NCI-H2029 treated with DMSO at 0.1 percent for 48 hours (cell line): ENCODE measurements at regions not wholly inside any gene's neighbourhood (a gene's known extent, or its start where the extent isn't known, plus 50 kb on each side); places are given as distances from the start of the nearest gene placed in this dataset.
"Not testable (repeated sequence)": the region's sequence is repeated elsewhere in the genome, so short reads cannot be mapped to it uniquely, and the experiment has no call there.

Source experiments
- DNase-seq: peaks from one replicate; lab custom pipeline; 2025; lab: John Stamatoyannopoulos, UW

GRCh38 chr7:46068159-46068558 lies 147.1 kb upstream of the IGFBP3 start:
- no peak for DNase-seq

GRCh38 chr7:46059308-46060020 lies 138.4 kb upstream of the IGFBP3 start:
- DNase-seq, result no peak

- no peak for DNase-seq
Observed at GRCh38 chr7:46058086-46058823, 137.2 kb upstream of the IGFBP3 start.

DNA sequence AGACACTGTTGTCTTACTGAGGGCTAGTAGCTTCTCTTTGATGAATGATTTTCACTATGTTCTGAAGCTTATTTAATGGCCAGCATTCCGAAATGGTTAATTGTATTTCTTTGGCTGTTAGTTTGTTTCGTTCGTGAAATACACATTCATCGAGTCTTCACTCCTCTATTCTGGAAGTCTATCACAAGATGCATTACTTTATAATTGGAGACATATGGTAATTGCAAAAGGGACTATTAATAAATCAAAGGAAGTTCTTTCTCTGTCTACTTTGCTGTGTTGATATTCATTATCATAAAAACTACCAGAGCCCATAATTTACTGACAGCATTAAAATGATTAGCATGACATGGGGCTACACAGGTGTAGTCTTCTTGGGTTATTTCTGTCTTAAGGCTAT lies 133.8 kb upstream of the IGFBP3 start:
- DNase-seq, result no peak

GRCh38 chr7:46054272-46054671 lies 133.2 kb upstream of the IGFBP3 start:
- no peak for DNase-seq

DNA sequence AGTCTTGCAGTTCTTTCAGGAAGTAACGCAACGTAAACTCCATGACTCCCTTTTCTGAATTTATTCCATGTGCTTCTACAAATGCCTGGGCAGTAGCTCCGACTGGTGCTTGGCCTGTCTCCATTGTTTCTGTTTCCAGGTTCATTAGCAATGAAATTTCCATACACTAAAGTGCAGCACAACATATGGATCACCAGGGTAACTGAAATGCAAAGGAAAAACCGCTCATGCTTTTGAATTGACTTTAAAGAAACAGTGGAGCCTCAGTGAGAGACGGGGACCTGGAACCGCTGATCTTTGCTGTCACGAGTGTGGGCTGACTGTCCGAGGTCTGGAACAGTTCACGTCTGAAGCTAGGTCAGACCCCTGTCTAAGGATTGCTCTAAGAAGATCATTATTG lies 126.5 kb upstream of the IGFBP3 start:
- DNase-seq, result no peak

GRCh38 chr7:46043338-46043737 lies 122.3 kb upstream of the IGFBP3 start:
- not testable (repeated sequence) for DNase-seq

DNA sequence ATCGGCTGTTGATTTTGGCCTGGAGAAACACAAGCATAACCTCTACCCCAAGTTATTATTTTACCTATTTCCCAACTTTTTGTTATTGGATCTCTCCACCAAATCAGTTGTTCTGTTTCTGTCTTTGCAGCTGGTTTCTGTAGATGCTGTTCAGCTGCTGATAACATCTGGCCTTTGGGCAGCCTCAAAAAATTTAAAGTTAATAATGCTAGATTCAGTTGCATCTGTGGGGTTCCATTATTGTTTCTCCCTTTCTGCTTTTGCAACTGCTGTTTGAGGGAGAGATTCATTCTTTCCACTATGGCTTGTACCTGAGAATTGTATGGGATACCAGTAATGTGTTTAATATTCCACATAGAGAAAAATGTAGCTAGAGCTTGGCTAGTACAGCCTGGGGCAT lies 118.7 kb upstream of the IGFBP3 start:
- DNase-seq, result not testable (repeated sequence)

DNA sequence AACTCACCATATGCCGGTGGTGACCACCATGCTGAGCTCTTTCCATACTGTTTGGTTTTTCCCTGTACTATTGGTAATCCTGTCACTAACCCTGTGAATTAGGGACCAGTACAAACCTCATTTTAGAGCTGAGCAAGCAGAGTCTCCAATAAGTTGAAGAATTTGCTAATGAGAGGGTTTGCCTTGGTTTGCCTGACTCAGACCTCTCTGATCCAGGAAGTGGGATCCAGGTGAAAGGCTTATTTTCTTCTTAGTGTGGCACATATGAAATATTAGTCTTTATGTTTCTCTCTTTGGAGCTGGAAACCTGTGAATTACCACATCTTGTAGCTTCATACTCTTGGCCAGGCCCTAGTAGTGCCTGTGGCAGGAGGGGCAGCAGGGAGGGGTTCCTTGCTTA lies 114.1 kb upstream of the IGFBP3 start:
- no peak for DNase-seq

GRCh38 chr7:46034056-46034768 lies 113.1 kb upstream of the IGFBP3 start:
- no peak for DNase-seq

DNA sequence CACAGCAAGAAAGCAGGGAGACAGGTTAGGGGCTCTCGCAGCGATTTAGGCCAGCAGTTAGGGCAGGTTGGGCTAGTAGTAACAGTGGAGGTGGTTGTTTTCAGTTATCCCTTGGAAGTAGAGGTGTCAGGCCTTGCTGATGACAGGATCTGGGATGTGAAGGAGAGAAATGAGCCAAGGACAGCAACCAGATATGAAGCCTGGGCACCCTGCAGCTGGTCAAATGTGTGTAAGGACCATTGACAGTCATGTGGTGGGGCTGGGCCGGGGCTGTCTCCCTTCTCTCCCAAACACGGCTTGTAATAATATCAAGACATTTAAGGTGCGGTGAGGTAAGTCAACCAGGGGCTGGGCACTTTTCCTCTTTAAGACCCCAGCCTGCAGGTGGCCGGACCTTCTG lies 112.5 kb upstream of the IGFBP3 start:
- DNase-seq, result no peak

GRCh38 chr7:46032942-46033341 lies 111.9 kb upstream of the IGFBP3 start:
- DNase-seq, result no peak

- no peak for DNase-seq
Observed at GRCh38 chr7:46032353-46032752, 111.3 kb upstream of the IGFBP3 start.

- no peak for DNase-seq
Observed at GRCh38 chr7:46029111-46029704, 108.1 kb upstream of the IGFBP3 start.

DNA sequence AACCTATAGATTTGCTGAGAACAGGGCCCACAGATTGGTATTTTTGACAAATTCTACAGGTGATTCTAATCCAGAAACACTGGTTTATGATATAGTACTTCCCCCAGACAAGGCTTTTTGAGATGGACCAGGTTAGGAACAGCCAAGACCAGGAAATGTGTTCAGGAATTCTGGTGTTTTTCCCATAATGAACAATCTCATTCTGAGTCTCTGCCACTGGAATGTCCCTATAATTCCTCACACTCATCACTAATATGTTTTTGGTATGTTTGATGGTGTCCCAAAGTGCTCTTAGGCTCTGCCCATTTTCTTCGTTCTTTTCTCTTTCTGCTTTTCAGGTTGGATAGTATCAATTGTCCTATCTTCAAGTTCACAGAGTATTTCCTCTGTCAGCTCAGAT lies 107.2 kb upstream of the IGFBP3 start:
- no peak for DNase-seq

DNA sequence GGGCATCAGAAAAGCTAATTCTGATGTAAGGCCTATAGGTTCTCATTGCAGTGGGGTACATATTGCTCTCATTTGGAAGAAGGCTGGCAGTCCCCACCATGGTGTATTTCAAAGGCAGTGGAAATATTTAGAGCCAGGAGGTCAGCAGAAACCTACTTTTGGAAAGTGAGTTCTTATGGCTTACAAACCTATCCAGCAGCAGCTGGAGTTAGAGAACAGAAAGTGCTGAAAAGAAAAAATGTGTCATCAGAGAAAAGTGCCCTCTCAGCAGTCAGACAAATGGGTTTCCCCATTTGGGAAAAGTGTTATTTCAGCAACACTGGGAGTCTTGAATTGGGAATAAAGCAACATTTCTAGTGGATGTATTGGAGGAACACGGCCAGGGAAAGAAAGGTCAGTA lies 105.7 kb upstream of the IGFBP3 start:
- no peak for DNase-seq

- no peak for DNase-seq
Observed at GRCh38 chr7:46024263-46024916, 103.3 kb upstream of the IGFBP3 start.

- no peak for DNase-seq
Observed at GRCh38 chr7:46022397-46022796, 101.3 kb upstream of the IGFBP3 start.

DNA sequence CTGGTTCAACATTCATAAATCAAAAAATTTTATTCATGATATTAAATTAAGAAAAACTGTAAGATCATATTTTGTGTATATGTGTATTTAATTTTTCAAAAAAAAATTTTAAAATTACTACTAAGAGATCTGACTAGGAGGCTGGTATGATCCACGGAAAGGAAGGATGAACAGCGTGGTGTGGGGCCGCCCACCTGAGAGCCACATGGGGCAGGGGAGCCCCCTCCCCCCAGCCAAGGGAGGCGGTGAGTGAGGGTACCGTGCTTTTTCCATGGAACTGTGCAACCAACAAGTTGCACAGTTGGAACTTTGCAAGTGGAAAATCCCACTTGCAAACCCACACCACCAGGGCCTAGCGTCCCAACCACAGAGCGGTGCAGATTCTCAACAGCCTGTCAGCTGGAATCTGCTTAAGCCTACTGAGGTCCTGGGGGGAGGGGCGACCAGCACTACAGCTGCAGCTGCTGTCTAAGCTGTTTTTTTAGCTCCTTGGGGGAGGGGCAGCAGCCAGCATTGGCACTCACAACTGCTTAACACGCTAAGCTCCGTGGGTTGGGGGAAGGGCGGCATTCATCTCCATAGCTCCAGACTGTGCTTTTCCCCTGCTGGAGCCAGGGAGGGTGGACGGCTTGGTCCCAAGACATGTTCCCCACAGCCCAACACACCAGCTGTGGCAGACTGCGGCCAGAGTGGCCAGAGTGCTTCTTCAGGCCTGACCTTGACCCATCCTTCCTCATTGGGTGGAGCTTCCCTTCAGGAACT lies 94.2 kb upstream of the IGFBP3 start:
- no peak for DNase-seq

GRCh38 chr7:46011501-46011900 lies 90.4 kb upstream of the IGFBP3 start:
- DNase-seq, result no peak

GRCh38 chr7:46011059-46011458 lies 90.0 kb upstream of the IGFBP3 start:
- DNase-seq, result no peak
